Cardiac muscle cell (in vitro differentiated cells and primary cell): ENCODE measurements at regions not wholly inside any gene's neighbourhood (a gene's known extent, or its start where the extent isn't known, plus 50 kb on each side); places are given as distances from the start of the nearest gene placed in this dataset.

Experiments used
- DNase-seq, 2 donors: peaks; one replicate each; pipeline versions ENCODE4 v3.0.0 to v3.0.0-alpha.2; 2010 to 2017; ENCODE audit warnings: low read depth in 1 of 2, low spot score in 1 of 2
- H3K27ac ChIP-seq: fragments of 200-600 bp; sonication (generic); 2 replicates; pipeline ENCODE4 v1.5.1; 2016
- H3K27me3 ChIP-seq: fragments of 200-600 bp; sonication (generic); 2 replicates; pipeline ENCODE4 v1.6.0; 2016; ENCODE audit warnings: control low read depth
- H3K36me3 ChIP-seq: fragments of 200-600 bp; sonication (generic); 2 replicates; pipeline ENCODE4 v1.5.1; 2016; ENCODE audit warnings: control low read depth
- H3K4me1 ChIP-seq: fragments of 200-600 bp; sonication (generic); 2 replicates; pipeline ENCODE4 v1.8.1; 2017; ENCODE audit warnings: low read depth, mild to moderate bottlenecking, mixed run types
- H3K4me3 ChIP-seq: fragments of 200-600 bp; sonication (generic); 2 replicates; pipeline ENCODE4 v1.5.1; 2016; ENCODE audit warnings: mild to moderate bottlenecking
- H3K9me3 ChIP-seq: fragments of 200-600 bp; sonication (generic); 2 replicates; pipeline ENCODE4 v1.5.1; 2017; ENCODE audit warnings: low read depth, mild to moderate bottlenecking, control low read depth
- TF ChIP-seq, protein P1 (sequence below): IDR thresholded peaks from 2 replicates; pipeline ENCODE4 v1.5.1; 2012; ENCODE audit warnings: low read depth, mild to moderate bottlenecking, low read length

DNA sequence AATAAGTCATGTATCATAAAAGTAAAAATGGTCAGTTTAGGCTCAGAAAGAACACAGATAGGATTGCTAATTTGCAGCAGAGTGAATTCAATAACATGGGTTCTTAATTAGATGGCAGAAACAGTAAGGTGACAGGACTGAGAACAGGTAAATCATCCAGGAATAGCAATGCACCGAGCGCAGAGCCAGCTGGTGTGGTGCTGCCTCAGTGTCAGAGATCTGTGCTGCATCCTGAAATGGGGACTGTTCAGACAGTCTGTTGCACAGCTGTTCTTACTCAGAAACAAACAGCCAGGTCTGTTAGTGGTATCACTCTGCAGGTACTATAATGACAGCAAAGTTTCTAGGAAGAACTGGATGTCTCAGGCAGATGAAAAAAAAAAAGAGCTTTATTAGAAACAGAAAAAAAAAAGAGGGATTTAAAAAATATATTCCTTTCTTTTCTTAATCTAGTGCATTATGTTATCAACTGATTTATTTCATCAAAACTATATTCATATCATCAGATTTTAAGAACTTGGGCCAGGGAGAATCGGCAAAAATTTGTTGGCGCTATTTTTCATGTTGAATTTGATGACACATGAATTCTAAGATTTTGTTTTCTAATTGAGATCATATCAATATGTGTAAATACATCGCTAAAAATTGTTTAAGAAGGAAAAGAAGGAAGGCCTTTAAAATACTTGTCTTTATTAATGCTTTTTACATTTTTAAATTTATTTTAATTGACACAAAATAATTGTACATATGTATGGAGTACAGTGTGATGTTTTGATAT is 501.8 kb downstream of the PRKD1 start:
- TF ChIP-seq, protein P1, sequence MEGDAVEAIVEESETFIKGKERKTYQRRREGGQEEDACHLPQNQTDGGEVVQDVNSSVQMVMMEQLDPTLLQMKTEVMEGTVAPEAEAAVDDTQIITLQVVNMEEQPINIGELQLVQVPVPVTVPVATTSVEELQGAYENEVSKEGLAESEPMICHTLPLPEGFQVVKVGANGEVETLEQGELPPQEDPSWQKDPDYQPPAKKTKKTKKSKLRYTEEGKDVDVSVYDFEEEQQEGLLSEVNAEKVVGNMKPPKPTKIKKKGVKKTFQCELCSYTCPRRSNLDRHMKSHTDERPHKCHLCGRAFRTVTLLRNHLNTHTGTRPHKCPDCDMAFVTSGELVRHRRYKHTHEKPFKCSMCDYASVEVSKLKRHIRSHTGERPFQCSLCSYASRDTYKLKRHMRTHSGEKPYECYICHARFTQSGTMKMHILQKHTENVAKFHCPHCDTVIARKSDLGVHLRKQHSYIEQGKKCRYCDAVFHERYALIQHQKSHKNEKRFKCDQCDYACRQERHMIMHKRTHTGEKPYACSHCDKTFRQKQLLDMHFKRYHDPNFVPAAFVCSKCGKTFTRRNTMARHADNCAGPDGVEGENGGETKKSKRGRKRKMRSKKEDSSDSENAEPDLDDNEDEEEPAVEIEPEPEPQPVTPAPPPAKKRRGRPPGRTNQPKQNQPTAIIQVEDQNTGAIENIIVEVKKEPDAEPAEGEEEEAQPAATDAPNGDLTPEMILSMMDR, result no peak
- no peaks in the 10 kb centered on the region for H3K36me3 ChIP-seq
- H3K4me3 ChIP-seq, result no peak overlapping the region
- H3K4me1 ChIP-seq, result no peaks in the 10 kb centered on the region
- no peaks in the 10 kb centered on the region for H3K27me3 ChIP-seq
- DNase-seq, result no peak
- H3K27ac ChIP-seq, result no peak overlapping the region
- no peaks in the 10 kb centered on the region for H3K9me3 ChIP-seq

DNA sequence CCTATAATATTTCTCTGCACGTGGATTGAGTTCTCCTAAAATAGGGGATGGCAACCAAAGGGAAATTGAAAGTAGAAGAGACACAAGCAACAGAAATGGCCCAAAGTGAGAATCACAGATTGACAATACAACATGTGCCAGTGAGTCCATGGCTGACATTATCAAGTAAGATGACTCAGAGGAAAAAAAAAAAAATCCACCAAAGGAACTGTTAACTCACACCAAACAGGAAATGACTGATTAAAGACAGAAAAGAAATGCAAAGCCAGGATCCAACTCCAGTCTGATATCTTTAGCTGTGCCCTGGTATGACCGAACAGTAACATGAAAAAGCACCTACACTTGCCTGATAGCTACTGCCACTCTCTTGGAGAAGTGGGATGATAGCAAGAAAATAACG is 485.0 kb downstream of the PRKD1 start:
- TF ChIP-seq, protein P1, result no peak
- Histone ChIP-seq H3K27ac (no peak overlapping the region), H3K36me3 (no peaks in the 10 kb centered on the region), H3K4me3 (no peak overlapping the region), H3K27me3 (no peaks in the 10 kb centered on the region), H3K9me3 (no peaks in the 10 kb centered on the region), H3K4me1 (no peaks in the 10 kb centered on the region)
- peak in 1 of 2 donors; percentile 58 for DNase-seq

- H3K9me3 ChIP-seq, result no peaks in the 10 kb centered on the region
- no peak overlapping the region for H3K4me3 ChIP-seq
- H3K27ac ChIP-seq, result no peak overlapping the region
- TF ChIP-seq, protein P1, result no peak
- DNase-seq, result no peak
- H3K27me3 ChIP-seq, result no peaks in the 10 kb centered on the region
- H3K36me3 ChIP-seq, result no peaks in the 10 kb centered on the region
- no peaks in the 10 kb centered on the region for H3K4me1 ChIP-seq
Measured at GRCh38 chr14:29444216-29444615, 483.4 kb downstream of the PRKD1 start.

DNA sequence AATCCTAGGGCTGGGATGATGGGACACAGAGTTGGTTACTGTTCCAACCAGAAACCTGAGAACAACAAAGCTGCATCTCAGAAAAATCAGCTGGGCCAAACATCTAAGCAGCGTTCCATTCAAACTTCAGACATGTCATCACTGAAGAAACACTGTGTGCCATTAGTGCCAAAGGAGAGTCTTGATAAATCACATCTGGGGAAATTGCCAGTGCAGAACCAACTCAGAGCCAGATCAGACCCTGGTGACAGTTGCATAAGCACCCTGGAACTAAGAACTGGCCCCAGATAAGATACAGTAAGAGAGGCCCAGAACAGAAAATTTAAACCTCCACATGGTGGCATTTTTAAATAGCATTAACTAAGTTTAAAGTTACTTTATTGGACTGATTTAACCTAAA is 482.8 kb downstream of the PRKD1 start:
- H3K27me3 ChIP-seq, result no peaks in the 10 kb centered on the region
- peak in 1 of 2 donors; percentile 36 for DNase-seq

DNA sequence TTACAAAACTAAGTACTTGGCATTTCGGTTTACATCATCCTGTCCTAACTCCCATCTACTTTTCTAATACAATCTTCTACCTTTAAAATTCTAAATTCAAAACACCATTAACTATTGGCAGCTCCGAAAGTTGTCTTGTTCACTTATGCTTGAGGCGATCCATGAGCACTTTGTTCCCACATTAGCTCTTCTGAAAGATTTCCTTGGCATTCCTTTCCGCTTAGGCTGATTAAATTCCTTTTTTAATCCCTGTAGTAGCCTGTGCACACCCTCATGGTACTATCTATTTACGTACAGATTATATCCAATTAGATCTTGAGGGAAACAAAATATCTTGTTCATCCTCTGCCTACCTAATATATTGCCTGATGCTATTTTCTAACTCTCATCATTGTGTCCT is 480.7 kb downstream of the PRKD1 start:
- H3K4me1 ChIP-seq, result no peaks in the 10 kb centered on the region
- H3K27me3 ChIP-seq, result no peaks in the 10 kb centered on the region
- no peaks in the 10 kb centered on the region for H3K9me3 ChIP-seq
- H3K4me3 ChIP-seq, result no peak overlapping the region
- no peak for DNase-seq
- no peak overlapping the region for H3K27ac ChIP-seq
- TF ChIP-seq, protein P1, result no peak
- H3K36me3 ChIP-seq, result no peaks in the 10 kb centered on the region

More for the DNA sequence above, 482.8 kb downstream of the PRKD1 start:
- no peaks in the 10 kb centered on the region for H3K36me3 ChIP-seq
- TF ChIP-seq, protein P1, result no peak
- H3K9me3 ChIP-seq, result no peaks in the 10 kb centered on the region
- no peak overlapping the region for H3K4me3 ChIP-seq
- H3K4me1 ChIP-seq, result no peaks in the 10 kb centered on the region
- H3K27ac ChIP-seq, result no peak overlapping the region
